CD14-positive monocyte (primary cell): ENCODE measurements at regions not wholly inside any gene's neighbourhood (a gene's known extent, or its start where the extent isn't known, plus 50 kb on each side); places are given as distances from the start of the nearest gene placed in this dataset.

ENCODE experiments used
- DNase-seq, 3 donors: peaks; one replicate each; pipeline ENCODE4 v3.0.0-alpha.2; 2011 to 2022
- H2AFZ ChIP-seq: 2 replicates; pipeline ENCODE4 v1.6.0; 2012; ENCODE audit warnings: mild to moderate bottlenecking, low read depth, low read length, inconsistent platforms; ENCODE audit not compliant: insufficient read depth, poor library complexity, severe bottlenecking
- H3K27ac ChIP-seq, 2 donors: 1 replicate in 1 of 2; 2 replicates in 1 of 2; pipeline ENCODE4 v1.5.1; 2012 to 2013; ENCODE audit warnings: low read length in 2 of 2, control low read depth in 1 of 2, inconsistent platforms in 1 of 2, low read depth in 1 of 2, mild to moderate bottlenecking in 1 of 2
- H3K27me3 ChIP-seq, 2 donors: one replicate each; pipeline versions ENCODE4 v1.6.0 to v1.6.1; 2011 to 2013; ENCODE audit warnings: low read length in 2 of 2; ENCODE audit not compliant: control insufficient read depth in 2 of 2, insufficient read depth in 2 of 2
- H3K36me3 ChIP-seq, 2 donors: replicated peaks in 1 of 2; 1 replicate in 1 of 2; 2 replicates in 1 of 2; pipeline versions ENCODE4 v1.5.1 to v1.6.1; 2012 to 2013; ENCODE audit warnings: low read length in 2 of 2, control low read depth in 1 of 2, inconsistent platforms in 1 of 2, mild to moderate bottlenecking in 1 of 2; ENCODE audit not compliant: insufficient read depth in 2 of 2, control insufficient read depth in 1 of 2
- H3K4me1 ChIP-seq, 2 donors: 1 replicate in 1 of 2; 2 replicates in 1 of 2; pipeline versions ENCODE4 v1.5.1 to v1.6.1; 2012 to 2013; ENCODE audit warnings: low read length in 2 of 2, control low read depth in 1 of 2, inconsistent platforms in 1 of 2, mild to moderate bottlenecking in 1 of 2, moderate library complexity in 1 of 2; ENCODE audit not compliant: insufficient read depth in 2 of 2, control insufficient read depth in 1 of 2
- H3K4me2 ChIP-seq: replicated peaks from 2 replicates; pipeline ENCODE3; 2012; ENCODE audit warnings: low read length, moderate library complexity, mild to moderate bottlenecking; ENCODE audit not compliant: poor library complexity, severe bottlenecking; ENCODE audit errors: extremely low read depth
- H3K4me3 ChIP-seq, 3 experiments: fragments of 200-600 bp in 1 of 3; sonication (generic) in 1 of 3; replicated peaks in 1 of 3; 1 replicate in 2 of 3; 2 replicates in 1 of 3; pipeline ENCODE4 v1.5.1; 2011 to 2013; ENCODE audit warnings: low read length in 3 of 3, mild to moderate bottlenecking in 3 of 3, control low read depth in 2 of 3, low read depth in 2 of 3, inconsistent platforms in 1 of 3, moderate library complexity in 1 of 3
- H3K79me2 ChIP-seq: 2 replicates; pipeline ENCODE4 v1.6.0; 2012; ENCODE audit warnings: mild to moderate bottlenecking, control low read depth, inconsistent platforms, low read length, moderate library complexity; ENCODE audit not compliant: insufficient read depth
- H3K9ac ChIP-seq: 2 replicates; pipeline ENCODE4 v1.6.0; 2017; ENCODE audit warnings: low read length, mild to moderate bottlenecking; ENCODE audit not compliant: insufficient read depth, poor library complexity, severe bottlenecking
- H3K9me3 ChIP-seq, 2 donors: replicated peaks in 1 of 2; 1 replicate in 1 of 2; 2 replicates in 1 of 2; pipeline versions ENCODE4 v1.5.1 to v1.6.1; 2012 to 2013; ENCODE audit warnings: low read length in 2 of 2, control low read depth in 1 of 2; ENCODE audit not compliant: control insufficient read depth in 1 of 2, insufficient read depth in 1 of 2
- H4K20me1 ChIP-seq: 2 replicates; pipeline ENCODE4 v1.6.0; 2012; ENCODE audit warnings: mild to moderate bottlenecking, low read length, control low read depth, moderate library complexity; ENCODE audit not compliant: insufficient read depth
- H3K27ac Mint-ChIP-seq, 7 donors: one replicate each; pipeline ENCODE4 v1.8.0; 2020; ENCODE audit warnings: mild to moderate bottlenecking in 7 of 7, mixed read lengths in 7 of 7, moderate library complexity in 6 of 7, inconsistent platforms in 2 of 7
- H3K27me3 Mint-ChIP-seq, 3 donors: one replicate each; pipeline ENCODE4 v1.8.0; 2021 to 2022; ENCODE audit warnings: low read depth in 3 of 3, mild to moderate bottlenecking in 3 of 3, mixed read lengths in 3 of 3, moderate library complexity in 3 of 3, inconsistent platforms in 1 of 3
- H3K36me3 Mint-ChIP-seq, 2 donors: one replicate each; pipeline ENCODE4 v1.8.0; 2020; ENCODE audit warnings: mixed read lengths in 2 of 2, inconsistent platforms in 1 of 2, mild to moderate bottlenecking in 1 of 2
- H3K4me1 Mint-ChIP-seq: one replicate; pipeline ENCODE4 v1.8.0; 2020; ENCODE audit warnings: mild to moderate bottlenecking, mixed read lengths
- H3K4me3 Mint-ChIP-seq, 2 donors: one replicate each; pipeline ENCODE4 v1.8.0; 2020; ENCODE audit warnings: mild to moderate bottlenecking in 2 of 2, mixed read lengths in 2 of 2, moderate library complexity in 1 of 2
- H3K9me3 Mint-ChIP-seq, 7 donors: one replicate each; pipeline ENCODE4 v1.8.0; 2020 to 2022; ENCODE audit warnings: mixed read lengths in 7 of 7, mild to moderate bottlenecking in 6 of 7, moderate library complexity in 6 of 7, inconsistent platforms in 2 of 7
- CTCF ChIP-seq: fragments of 200-600 bp; IDR thresholded peaks from one replicate; pipeline ENCODE4 v1.8.0; 2022; ENCODE audit warnings: antibody characterized with exemption, mild to moderate bottlenecking
- WGBS: methylation state at CpG from one replicate; pipeline ENCODE4 v1.1.5; 2013; ENCODE audit warnings: missing lambda C conversion rate; ENCODE audit not compliant: insufficient coverage; 5-methylcytosine and 5-hydroxymethylcytosine counted together
- intact Hi-C, 2 donors: fragments of 100-400 bp; cut with micrococcal nuclease; formaldehyde crosslinking; loops; one replicate each; pipeline versions ENCODE4 v1.15.0 to v1.15.1; 2023

DNA sequence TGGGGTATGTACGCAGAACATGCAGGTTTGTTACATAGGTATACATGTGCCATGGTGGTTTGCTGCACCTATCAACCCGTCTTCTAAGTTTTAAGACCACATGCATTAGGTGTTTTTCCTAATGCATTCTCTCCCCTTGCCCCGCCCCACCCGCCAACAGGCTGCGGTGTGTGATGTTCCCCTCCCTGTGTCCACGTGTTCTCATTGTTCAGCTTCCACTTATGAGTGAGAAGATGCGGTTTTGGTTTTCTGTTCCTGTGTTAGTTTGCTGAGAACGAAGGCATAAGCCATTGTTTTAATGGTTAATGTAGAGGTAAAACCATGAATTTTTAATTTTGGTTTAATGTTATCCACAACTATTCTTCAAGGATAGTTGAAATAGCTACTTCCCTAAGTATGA, 346.8 kb upstream of the EPHA6 start:
- Histone ChIP-seq H3K9ac (no peak overlapping the region), H3K4me2 (no peak overlapping the region), H3K9me3 (no peaks in the 10 kb centered on the region), H3K79me2 (no peaks in the 10 kb centered on the region), H3K36me3 (no peaks in the 10 kb centered on the region), H3K4me1 (no peaks in the 10 kb centered on the region), H2AFZ (no peak overlapping the region), H3K27me3 (no peaks in the 10 kb centered on the region), H3K4me3 (no peak overlapping the region), H3K27ac (no peak overlapping the region), H4K20me1 (no peaks in the 10 kb centered on the region)
- no peak overlapping the region for H3K27ac Mint-ChIP-seq
- intact Hi-C loops = no loop called here
- no peaks in the 10 kb centered on the region for H3K27me3 Mint-ChIP-seq
- peaks cover 0 to 3% (median 1%) of the 10 kb centered on the region in 7 donors for H3K9me3 Mint-ChIP-seq
- 97% methylated on average over 5 of the region's 8 CpGs for WGBS
- no peak overlapping the region for H3K4me3 Mint-ChIP-seq
- no peaks in the 10 kb centered on the region for H3K4me1 Mint-ChIP-seq
- DNase-seq = no peak
- no peaks in the 10 kb centered on the region for H3K36me3 Mint-ChIP-seq
- TF ChIP-seq CTCF = no peak

DNA sequence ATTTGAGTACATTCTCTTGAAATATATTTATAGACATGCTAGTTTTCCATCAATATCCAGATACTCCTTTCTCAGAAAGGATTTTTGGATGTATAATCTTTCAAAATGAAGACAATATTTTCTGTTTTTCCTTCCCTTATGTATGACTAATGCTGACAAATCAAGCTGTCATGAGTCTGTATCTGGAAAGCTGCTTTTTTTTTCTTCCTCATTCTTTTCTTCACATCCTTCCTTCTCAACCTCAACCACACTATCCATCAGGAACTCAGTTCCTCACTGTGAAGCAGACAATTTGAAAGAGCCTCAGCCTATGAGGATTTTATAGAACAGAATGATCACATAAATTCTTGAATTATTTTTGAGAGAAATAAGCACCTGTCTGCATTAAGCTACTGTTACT, 335.9 kb upstream of the EPHA6 start:
- no peak for DNase-seq

More for the DNA sequence above, 335.9 kb upstream of the EPHA6 start:
- Histone ChIP-seq H2AFZ (no peak overlapping the region), H3K27ac (no peak overlapping the region), H4K20me1 (no peaks in the 10 kb centered on the region), H3K9me3 (no peaks in the 10 kb centered on the region), H3K36me3 (no peaks in the 10 kb centered on the region), H3K4me3 (no peak overlapping the region), H3K4me1 (no peaks in the 10 kb centered on the region), H3K4me2 (no peak overlapping the region), H3K79me2 (no peaks in the 10 kb centered on the region), H3K9ac (no peak overlapping the region), H3K27me3 (no peaks in the 10 kb centered on the region)
- peaks cover 0 to 6% (median 2%) of the 10 kb centered on the region in 7 donors for H3K9me3 Mint-ChIP-seq
- H3K27me3 Mint-ChIP-seq = no peaks in the 10 kb centered on the region
- H3K4me3 Mint-ChIP-seq = no peak overlapping the region
- H3K4me1 Mint-ChIP-seq = no peaks in the 10 kb centered on the region
- intact Hi-C loops = no loop called here
- H3K27ac Mint-ChIP-seq = no peak overlapping the region
- no peak for TF ChIP-seq CTCF
- no peaks in the 10 kb centered on the region for H3K36me3 Mint-ChIP-seq
